Inflammatory macrophage (primary cell): ENCODE measurements at regions not wholly inside any gene's neighbourhood (a gene's known extent, or its start where the extent isn't known, plus 50 kb on each side); places are given as distances from the start of the nearest gene placed in this dataset.
"Not testable (repeated sequence)": the region's sequence is repeated elsewhere in the genome, so short reads cannot be mapped to it uniquely, and the experiment has no call there.

Experiments
- DNase-seq, 2 donors: peaks; one replicate each; pipeline ENCODE4 v3.0.0-alpha.2; 2020 to 2022

- no peak for DNase-seq
These were observed 152.2 kb downstream of the SOX4 start for GRCh38 chr6:21745543-21746337.

- DNase-seq = no peak
These were observed 153.9 kb downstream of the SOX4 start for GRCh38 chr6:21747441-21747840.

GRCh38 chr6:21748343-21749056 is 154.9 kb downstream of the SOX4 start:
- DNase-seq = no peak

- no peak for DNase-seq
These were observed 156.2 kb downstream of the SOX4 start for GRCh38 chr6:21749754-21750153.

DNA sequence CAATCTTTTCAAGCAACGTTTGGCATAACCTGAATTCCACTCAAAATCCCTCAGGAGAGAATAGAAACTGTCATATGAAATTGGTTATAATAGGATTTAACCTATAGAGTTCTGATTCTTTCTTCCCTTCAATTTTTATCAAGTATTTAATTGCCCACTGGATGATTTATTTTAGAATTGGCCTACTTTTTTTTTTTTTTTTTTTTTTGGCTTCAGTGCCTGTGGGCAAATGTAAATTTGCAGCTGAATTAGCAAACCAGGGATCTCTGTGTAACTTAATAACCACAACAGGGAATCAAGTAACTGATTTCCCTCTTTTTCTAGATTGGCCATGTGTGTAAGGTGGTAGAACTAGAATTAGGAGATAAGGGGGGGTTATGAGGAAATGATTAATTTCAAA is 157.0 kb downstream of the SOX4 start:
- DNase-seq = no peak

DNA sequence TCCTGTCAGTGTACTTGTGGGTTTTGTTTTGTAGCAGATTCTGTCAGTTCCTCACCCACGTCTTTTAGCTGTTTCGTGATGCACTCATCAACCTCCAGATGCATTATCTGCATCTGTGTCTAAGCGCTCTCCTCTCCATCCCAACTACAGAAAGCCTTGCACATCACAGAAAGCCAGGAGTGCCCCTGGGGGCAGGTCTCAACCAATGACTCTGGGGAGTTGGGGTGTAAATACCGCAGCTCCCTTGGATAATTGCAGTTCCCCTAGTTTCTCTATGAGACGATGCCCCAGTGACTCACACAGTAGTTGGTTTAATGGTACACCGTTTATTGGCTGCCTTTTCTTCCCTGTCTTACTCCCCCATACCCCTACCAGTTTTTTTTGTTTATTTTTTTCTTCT is 158.1 kb downstream of the SOX4 start:
- no peak for DNase-seq

GRCh38 chr6:21752054-21752811 is 158.7 kb downstream of the SOX4 start:
- DNase-seq = no peak

DNA sequence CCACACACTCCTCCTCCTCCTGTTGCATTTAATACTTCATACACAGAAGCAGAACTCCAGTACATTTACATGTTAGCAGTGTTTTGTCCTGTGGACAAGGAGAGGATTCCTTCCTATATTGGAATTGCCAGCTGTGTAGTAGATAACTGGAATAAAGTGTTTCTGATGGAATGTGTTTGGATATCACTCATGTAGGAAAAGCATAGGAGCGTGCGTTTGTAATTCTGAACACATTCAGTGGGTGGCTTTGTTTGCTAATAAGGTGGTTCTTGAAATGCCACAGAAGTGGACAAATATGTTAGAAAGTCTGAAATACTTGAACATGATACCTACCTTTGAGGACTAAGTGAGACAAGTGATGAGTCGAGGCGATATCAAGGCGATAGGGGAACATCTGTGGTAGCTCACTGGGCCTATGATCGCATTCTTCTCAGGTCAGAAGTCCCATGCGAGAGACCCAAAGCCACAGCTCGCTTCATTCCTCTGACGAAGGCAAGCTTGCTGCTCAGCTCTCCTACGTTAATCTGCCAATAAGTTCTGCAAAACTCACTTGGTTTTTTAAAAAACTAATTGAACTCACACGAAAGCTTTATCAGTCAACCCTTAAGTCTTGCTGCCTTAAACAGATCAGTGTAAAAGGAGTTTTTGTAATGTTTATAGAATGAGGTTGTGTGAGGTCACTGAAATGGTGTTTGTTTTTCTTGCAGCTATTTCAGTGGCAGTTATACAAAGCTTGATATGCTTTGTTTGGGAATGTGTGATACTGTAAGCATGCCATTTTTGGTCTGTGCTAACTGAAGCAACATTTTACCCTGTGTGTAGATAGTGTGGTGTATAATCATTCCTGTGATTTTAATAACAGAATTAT is 159.9 kb downstream of the SOX4 start:
- no peak for DNase-seq

- DNase-seq = peak in 1 of 2 donors; percentile 5
These were observed 161.3 kb downstream of the SOX4 start for GRCh38 chr6:21754891-21755290.

DNA sequence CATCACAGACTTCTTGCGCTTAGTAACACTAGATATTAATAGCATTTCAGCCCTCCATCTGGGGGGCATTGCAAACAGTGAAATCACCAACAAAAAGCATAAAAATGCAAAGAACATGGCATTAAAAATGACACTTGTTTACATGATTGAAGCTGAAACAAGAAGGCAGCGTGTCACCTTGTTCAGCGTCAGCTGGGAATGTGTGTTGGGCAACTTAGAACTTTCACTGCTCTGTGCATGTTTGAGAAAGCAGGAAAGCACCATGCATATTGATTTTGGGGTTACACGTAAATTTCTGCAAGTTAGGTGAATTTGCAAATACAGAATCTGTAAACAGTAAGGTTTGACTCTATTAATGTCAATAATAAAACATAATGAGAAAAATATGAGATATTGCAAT is 162.9 kb downstream of the SOX4 start:
- DNase-seq = no peak

GRCh38 chr6:21757392-21757791 is 163.8 kb downstream of the SOX4 start:
- not testable (repeated sequence) for DNase-seq

DNA sequence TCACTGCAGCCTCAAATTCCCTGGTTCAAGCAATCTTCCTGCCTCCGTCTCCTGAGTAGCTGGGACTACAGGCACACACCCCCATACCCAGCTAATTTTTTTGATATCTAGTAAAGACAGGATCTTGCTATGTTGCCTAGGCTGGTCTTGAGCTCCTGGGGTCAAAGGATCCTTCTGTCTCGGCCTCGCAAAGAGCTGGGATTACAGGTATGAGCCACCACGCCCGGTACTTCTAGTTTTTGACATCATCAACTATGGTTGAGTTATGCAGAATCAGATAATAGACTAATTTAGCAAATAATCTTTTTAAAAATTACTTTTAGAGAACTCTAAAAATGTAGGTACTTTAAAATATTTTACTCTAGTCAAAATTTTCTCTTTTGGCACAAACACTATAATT is 166.2 kb downstream of the SOX4 start:
- no peak for DNase-seq

- DNase-seq = not testable (repeated sequence)
These were observed 167.6 kb downstream of the SOX4 start for GRCh38 chr6:21761053-21761730.

DNA sequence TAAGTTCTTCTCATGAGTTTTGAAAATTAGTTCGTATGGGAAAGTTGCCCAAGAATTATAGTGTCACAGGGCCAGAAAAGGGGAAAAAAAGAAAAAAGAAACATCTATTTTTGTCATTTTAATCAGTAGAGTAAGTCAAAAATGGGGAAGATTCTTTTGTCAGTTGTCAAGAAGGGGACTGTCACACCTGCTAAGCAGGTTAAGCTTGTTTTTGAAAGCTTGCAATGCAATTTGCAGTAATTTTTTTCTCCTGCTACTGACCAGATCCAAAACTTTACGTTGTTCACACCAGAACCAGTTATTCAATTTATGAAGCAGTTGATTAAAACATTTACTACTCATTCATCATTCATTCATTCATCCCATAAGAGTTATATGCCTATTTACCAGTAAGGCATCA is 171.4 kb downstream of the SOX4 start:
- no peak for DNase-seq

GRCh38 chr6:21767891-21768648 is 174.5 kb downstream of the SOX4 start:
- no peak for DNase-seq

DNA sequence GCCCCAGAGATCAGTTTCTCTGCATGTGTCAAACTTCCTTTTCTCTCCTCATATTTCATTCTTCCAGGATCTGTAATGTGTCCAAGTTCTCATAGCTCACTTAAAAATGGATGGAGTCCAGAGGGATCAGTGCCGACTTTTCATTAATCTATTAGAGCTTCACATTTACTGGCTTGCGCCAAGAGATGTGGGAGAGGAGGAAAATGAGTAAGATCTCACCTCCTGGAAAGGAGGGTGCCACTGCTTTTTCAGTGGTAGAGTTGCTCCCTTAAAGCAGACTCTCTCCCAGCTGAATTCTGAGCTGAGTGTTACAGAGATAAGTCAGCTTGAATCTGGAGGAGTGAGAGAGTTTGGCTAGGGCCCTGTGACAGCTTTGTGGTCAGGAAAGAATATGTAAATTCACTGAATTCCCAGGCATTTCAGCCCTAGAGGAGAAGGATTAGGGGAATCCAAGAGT is 175.9 kb downstream of the SOX4 start:
- no peak for DNase-seq

DNA sequence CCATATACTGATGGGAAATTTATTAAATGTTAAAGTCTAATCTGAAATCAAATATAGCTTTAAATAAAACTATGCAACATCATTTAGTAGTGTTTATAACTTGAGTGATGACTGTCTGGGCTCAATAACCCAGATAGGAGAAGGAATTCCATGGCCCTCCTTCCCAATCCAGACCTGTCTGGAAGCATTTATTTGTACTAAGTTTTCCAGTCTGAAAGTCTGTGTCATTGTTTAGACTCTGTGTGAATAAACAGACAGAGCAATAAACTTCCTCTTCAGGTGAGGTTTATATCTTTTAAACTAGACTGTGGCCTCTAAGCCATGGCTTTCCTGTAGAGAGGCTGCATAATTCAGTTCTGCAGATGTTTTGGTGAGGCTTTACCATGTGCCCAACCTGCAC is 176.4 kb downstream of the SOX4 start:
- no peak for DNase-seq

DNA sequence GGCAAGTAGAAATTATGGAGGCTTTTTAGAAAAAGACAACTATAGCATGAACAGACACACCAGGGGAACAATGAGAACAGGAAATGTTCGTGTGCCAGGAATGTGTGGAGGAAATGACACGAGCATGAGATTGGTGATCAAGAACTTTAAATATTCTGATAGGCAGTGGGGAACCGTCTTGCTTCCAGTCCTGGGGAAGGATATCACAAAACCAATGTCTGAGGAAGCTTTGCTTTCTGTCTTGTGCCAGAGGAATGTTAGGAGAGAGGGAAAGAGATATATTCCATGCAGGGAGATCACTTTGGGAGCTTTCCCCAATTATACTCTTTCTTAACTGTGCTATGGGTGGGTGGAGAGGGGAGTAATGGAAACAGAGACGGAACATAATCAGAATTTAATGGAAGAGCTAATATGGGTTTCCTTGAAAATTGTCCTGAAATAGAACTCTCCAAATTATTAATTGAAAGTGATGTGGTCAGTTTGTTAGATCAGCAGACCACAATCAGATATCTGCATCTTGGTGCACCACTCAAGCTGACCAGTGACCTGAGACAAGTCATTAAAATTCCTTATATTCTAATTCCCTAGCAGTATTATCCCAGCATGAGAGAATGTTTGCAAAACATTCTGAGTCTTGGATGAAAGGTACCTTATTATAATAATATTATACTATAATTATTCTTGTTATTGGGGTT is 178.2 kb downstream of the SOX4 start:
- DNase-seq = no peak

DNA sequence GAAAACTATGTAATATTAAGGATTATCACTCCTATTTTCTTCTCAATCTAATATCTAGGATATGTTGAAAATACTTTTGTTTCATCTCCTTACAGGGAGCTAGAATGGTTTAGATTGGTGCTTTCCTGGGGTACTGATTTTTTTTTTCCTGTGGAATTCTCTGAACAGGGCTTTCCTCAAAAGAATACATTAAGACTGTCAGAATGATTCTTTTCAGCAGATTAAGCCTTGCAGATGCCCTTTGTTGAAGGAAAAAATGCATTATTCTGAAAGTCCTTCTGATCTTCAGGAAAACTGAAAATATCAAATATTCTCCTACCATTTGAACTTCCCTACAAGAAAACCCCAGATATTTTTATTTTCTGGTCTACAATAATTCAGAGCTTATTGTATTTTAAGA is 178.9 kb downstream of the SOX4 start:
- DNase-seq = no peak

GRCh38 chr6:21772884-21773575 is 179.5 kb downstream of the SOX4 start:
- DNase-seq = no peak
